Esophagus squamous epithelium (tissue), 5 donors: ENCODE measurements at regions not wholly inside any gene's neighbourhood (a gene's known extent, or its start where the extent isn't known, plus 50 kb on each side); places are given as distances from the start of the nearest gene placed in this dataset.

Experiments used
- DNase-seq: peaks from one replicate; lab custom pipeline; 2025; lab: John Stamatoyannopoulos, UW
- H3K27ac ChIP-seq, 4 donors: fragments of 200-600 bp; sonication (generic); one replicate each; pipeline ENCODE4 v1.5.1; 2016 to 2019; ENCODE audit warnings: mild to moderate bottlenecking in 1 of 4
- H3K27me3 ChIP-seq, 4 donors: fragments of 200-600 bp; sonication (generic); 1 replicate in 3 of 4; 2 replicates in 1 of 4; pipeline versions ENCODE4 v1.5.1 to v1.6.0; 2017 to 2021; ENCODE audit warnings: antibody characterized with exemption in 1 of 4
- H3K36me3 ChIP-seq, 3 donors: fragments of 200-600 bp; sonication (generic); one replicate each; pipeline ENCODE4 v1.5.1; 2016 to 2019
- H3K4me1 ChIP-seq, 3 donors: fragments of 200-600 bp; sonication (generic); one replicate each; pipeline ENCODE4 v1.5.1; 2017 to 2019
- H3K4me3 ChIP-seq, 4 donors: fragments of 200-600 bp; sonication (generic); 1 replicate in 3 of 4; 2 replicates in 1 of 4; pipeline ENCODE4 v1.5.1; 2016 to 2019; ENCODE audit warnings: mild to moderate bottlenecking in 2 of 4, moderate library complexity in 1 of 4
- H3K9me3 ChIP-seq, 3 donors: fragments of 200-600 bp; sonication (generic); one replicate each; pipeline ENCODE4 v1.5.1; 2016 to 2019
- POLR2A ChIP-seq, 4 donors: fragments of 450-650 bp; IDR thresholded peaks; one replicate each; pipeline ENCODE4 v1.6.1; 2017; ENCODE audit warnings: antibody characterized with exemption in 4 of 4, mild to moderate bottlenecking in 4 of 4, moderate library complexity in 3 of 4
- WGBS, 2 donors: methylation state at CpG; one replicate each; pipeline ENCODE4 v1.1.5; 2018; 5-methylcytosine and 5-hydroxymethylcytosine counted together
- intact Hi-C: fragments of 100-400 bp; cut with DNase I; formaldehyde crosslinking; loops from one replicate; pipeline ENCODE4 v1.15.0; 2022
- TF ChIP-seq, protein P1 (sequence below), 6 experiments: fragments of 450-650 bp in 4 of 6; fragments of 200-600 bp in 2 of 6; sonication (generic) in 2 of 6; IDR thresholded peaks; one replicate each; pipeline ENCODE4 v1.5.1; 2016 to 2019; ENCODE audit warnings: antibody characterized with exemption in 6 of 6, mild to moderate bottlenecking in 4 of 6, moderate library complexity in 4 of 6
- donor health status: DM: yes; HTN: yes; CAD: no.

DNA sequence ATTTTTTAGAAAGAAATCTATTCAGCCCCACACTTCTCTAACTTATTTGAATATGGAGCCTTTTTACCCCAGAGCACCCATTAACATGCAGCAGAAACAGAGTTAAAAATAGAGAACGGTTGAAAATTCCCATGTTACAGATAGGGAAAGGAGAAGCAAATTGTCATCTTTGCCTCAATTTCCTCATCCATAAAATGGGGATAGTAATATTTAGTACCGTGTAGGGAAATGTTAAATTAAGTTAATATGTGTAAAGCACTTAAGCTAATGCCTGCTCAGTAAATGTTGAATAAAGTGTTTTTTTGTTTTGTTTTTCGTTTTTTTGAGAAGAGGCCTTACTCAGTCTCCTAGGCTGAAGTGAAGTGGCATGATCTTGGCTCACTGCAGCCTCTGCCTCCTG is 50.3 kb downstream of the NAV1 start:
- H3K36me3 ChIP-seq: no peaks in the 10 kb centered on the region
- no peak for DNase-seq
- no peak for TF ChIP-seq POLR2A (IDR thresholded peaks at IDR 0.05)
- TF ChIP-seq, protein P1, sequence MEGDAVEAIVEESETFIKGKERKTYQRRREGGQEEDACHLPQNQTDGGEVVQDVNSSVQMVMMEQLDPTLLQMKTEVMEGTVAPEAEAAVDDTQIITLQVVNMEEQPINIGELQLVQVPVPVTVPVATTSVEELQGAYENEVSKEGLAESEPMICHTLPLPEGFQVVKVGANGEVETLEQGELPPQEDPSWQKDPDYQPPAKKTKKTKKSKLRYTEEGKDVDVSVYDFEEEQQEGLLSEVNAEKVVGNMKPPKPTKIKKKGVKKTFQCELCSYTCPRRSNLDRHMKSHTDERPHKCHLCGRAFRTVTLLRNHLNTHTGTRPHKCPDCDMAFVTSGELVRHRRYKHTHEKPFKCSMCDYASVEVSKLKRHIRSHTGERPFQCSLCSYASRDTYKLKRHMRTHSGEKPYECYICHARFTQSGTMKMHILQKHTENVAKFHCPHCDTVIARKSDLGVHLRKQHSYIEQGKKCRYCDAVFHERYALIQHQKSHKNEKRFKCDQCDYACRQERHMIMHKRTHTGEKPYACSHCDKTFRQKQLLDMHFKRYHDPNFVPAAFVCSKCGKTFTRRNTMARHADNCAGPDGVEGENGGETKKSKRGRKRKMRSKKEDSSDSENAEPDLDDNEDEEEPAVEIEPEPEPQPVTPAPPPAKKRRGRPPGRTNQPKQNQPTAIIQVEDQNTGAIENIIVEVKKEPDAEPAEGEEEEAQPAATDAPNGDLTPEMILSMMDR (IDR thresholded peaks at IDR 0.05): no peak
- H3K9me3 ChIP-seq: no peaks in the 10 kb centered on the region
- no peak overlapping the region for H3K27ac ChIP-seq
- intact Hi-C loops: no loop called here
- no peak overlapping the region for H3K4me3 ChIP-seq
- peaks cover 4 to 32% (median 27%) of the 10 kb centered on the region in 3 donors for H3K4me1 ChIP-seq
- peaks cover 0 to 32% (median 0%) of the 10 kb centered on the region in 4 donors for H3K27me3 ChIP-seq
- WGBS, 2 donors: 74 to 80% methylated on average over 3 of the region's 3 CpGs

DNA sequence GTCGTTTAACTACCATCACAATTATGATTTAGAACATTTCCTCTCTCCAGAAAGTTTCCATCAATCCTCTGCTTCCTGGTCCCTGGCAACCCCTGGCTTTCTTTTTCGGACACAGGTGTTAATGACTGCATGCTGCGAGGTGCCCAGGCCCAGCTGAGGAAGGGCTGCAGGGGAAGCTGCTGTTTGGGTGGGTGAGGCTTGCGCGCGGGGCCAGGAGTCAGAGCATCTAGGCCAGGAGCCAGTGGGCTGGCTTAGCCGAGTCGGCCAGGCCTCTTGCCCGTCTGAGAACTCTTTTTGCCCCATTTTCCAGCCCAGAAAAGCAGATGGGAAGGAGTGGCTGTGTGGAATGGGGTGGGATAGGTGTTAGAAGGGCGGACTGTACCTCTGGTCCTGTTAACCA is 51.5 kb downstream of the NAV1 start:
- Histone ChIP-seq H3K4me1 (peaks cover 4 to 31% (median 17%) of the 10 kb centered on the region in 3 donors), H3K27ac (no peak overlapping the region), H3K9me3 (no peaks in the 10 kb centered on the region), H3K4me3 (no peak overlapping the region), H3K27me3 (peaks cover 0 to 42% (median 0%) of the 10 kb centered on the region in 4 donors), H3K36me3 (no peaks in the 10 kb centered on the region)
- intact Hi-C loops: no loop called here
- DNase-seq: no peak
- no peak for TF ChIP-seq POLR2A (IDR thresholded peaks at IDR 0.05)
- TF ChIP-seq, protein P1 (IDR thresholded peaks at IDR 0.05): no peak
- 77 to 82% methylated on average over 4 of the region's 10 CpGs for WGBS, 2 donors

DNA sequence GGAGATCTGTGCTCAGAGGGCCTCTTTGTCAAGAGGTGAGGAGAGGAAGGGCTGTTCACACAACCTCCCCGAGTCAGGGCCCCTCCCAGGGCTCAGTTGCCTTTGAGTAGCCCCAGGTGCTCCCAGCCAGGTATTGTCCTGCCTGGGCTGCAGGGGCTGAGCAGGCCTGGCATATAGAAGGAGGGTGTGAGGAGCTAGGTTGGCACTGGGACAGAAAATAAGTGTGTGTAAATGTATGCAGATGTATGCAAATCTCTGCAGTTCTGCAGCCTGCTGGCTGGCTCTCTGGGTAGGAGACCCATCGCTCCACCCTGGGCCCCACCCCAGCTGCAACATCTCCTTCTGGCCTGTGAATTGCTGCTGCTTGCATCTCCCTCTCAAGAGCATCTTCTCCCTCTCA is 52.4 kb downstream of the NAV1 start:
- no peak overlapping the region for H3K4me3 ChIP-seq
- TF ChIP-seq POLR2A (IDR thresholded peaks at IDR 0.05): no peak
- TF ChIP-seq, protein P1 (IDR thresholded peaks at IDR 0.05): no peak
- 83% methylated on average over 2 of the region's 2 CpGs; no CpG with 5 or more reads in 1 of the 2 donors for WGBS, 2 donors
- no peaks in the 10 kb centered on the region for H3K36me3 ChIP-seq
- peaks cover 0 to 44% (median 0%) of the 10 kb centered on the region in 4 donors for H3K27me3 ChIP-seq
- H3K4me1 ChIP-seq: peaks cover 4 to 31% (median 17%) of the 10 kb centered on the region in 3 donors
- no peak for DNase-seq
- H3K9me3 ChIP-seq: no peaks in the 10 kb centered on the region
- no peak overlapping the region for H3K27ac ChIP-seq
- intact Hi-C loops: no loop called here

DNA sequence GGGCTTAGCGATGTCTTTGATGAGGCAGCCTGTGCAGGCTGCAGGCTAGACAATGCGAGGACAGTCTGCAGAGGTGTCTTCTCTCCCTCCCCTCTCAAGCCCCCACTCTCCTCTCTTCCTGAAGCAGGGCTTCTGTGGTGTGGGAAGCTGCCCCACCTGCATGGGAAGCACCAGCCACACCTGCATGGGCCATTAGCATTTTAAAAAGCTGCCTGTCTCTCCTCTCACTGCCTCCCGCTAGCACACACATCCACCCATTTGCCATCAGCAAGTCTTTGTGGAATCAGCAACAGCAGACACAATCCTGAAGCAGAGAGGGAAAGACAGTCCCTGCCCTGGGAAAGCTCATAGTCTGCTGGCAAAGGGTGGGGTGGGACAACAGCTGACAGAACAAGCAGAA is 53.1 kb downstream of the NAV1 start:
- 93% methylated on average over 3 of the region's 3 CpGs; no CpG with 5 or more reads in 1 of the 2 donors for WGBS, 2 donors
- no peak for DNase-seq
- intact Hi-C loops: no loop called here

GRCh38 chr1:201593200-201593921 is 54.4 kb downstream of the NAV1 start:
- no peak for TF ChIP-seq POLR2A (IDR thresholded peaks at IDR 0.05)
- H3K4me3 ChIP-seq: no peak overlapping the region
- peaks cover 4 to 44% (median 17%) of the 10 kb centered on the region in 3 donors for H3K4me1 ChIP-seq
- no peaks in the 10 kb centered on the region for H3K9me3 ChIP-seq
- no peak for DNase-seq
- H3K27ac ChIP-seq: peak overlapping the region in 2 of 4 donors; percentile 60 to 68
- intact Hi-C loops: no loop called here
- peaks cover 0 to 44% (median 0%) of the 10 kb centered on the region in 4 donors for H3K27me3 ChIP-seq
- no peaks in the 10 kb centered on the region for H3K36me3 ChIP-seq
- 15 to 16% methylated on average over 6 to 7 of the region's 7 CpGs for WGBS, 2 donors

More for the DNA sequence above, 53.1 kb downstream of the NAV1 start:
- Histone ChIP-seq H3K36me3 (no peaks in the 10 kb centered on the region), H3K4me3 (no peak overlapping the region), H3K4me1 (peaks cover 4 to 31% (median 17%) of the 10 kb centered on the region in 3 donors), H3K27ac (no peak overlapping the region), H3K9me3 (no peaks in the 10 kb centered on the region), H3K27me3 (peaks cover 0 to 44% (median 0%) of the 10 kb centered on the region in 4 donors)
- no peak for TF ChIP-seq POLR2A (IDR thresholded peaks at IDR 0.05)
- TF ChIP-seq, protein P1 (IDR thresholded peaks at IDR 0.05): no peak
